Right atrium auricular region (tissue), 2 donors: ENCODE measurements at regions not wholly inside any gene's neighbourhood (a gene's known extent, or its start where the extent isn't known, plus 50 kb on each side); places are given as distances from the start of the nearest gene placed in this dataset.

ENCODE experiments used
- DNase-seq: peaks from one replicate; pipeline ENCODE4 v3.0.0-alpha.2; 2019; ENCODE audit warnings: low spot score
- H3K27ac ChIP-seq, 2 donors: fragments of 200-600 bp; sonication (generic); 1 replicate in 1 of 2; 2 replicates in 1 of 2; pipeline ENCODE4 v1.5.1; 2016 to 2019
- H3K27me3 ChIP-seq, 2 donors: fragments of 200-600 bp; sonication (generic); one replicate each; pipeline versions ENCODE4 v1.5.1 to v1.6.0; 2017 to 2019
- H3K36me3 ChIP-seq: fragments of 200-600 bp; sonication (generic); one replicate; pipeline ENCODE4 v1.5.1; 2016
- H3K4me1 ChIP-seq, 2 donors: fragments of 200-600 bp; sonication (generic); one replicate each; pipeline versions ENCODE4 v1.5.1 to v1.6.0; 2017 to 2019
- H3K4me3 ChIP-seq, 2 donors: fragments of 200-600 bp; sonication (generic); 1 replicate in 1 of 2; 2 replicates in 1 of 2; pipeline ENCODE4 v1.5.1; 2017 to 2019; ENCODE audit warnings: mild to moderate bottlenecking in 1 of 2, moderate library complexity in 1 of 2
- H3K9me3 ChIP-seq, 2 donors: fragments of 200-600 bp; sonication (generic); one replicate each; pipeline ENCODE4 v1.5.1; 2019
- CTCF ChIP-seq, 2 donors: fragments of 200-600 bp; sonication (generic); IDR thresholded peaks; one replicate each; pipeline ENCODE4 v1.5.1; 2019; ENCODE audit warnings: antibody characterized with exemption in 2 of 2

- H3K27ac ChIP-seq, result no peak overlapping the region
- no peaks in the 10 kb centered on the region for H3K27me3 ChIP-seq
- no peaks in the 10 kb centered on the region for H3K4me1 ChIP-seq
- DNase-seq, result no peak
- H3K36me3 ChIP-seq, result no peaks in the 10 kb centered on the region
- TF ChIP-seq CTCF (IDR thresholded peaks at IDR 0.05), result no peak
- H3K4me3 ChIP-seq, result no peak overlapping the region
- H3K9me3 ChIP-seq, result no peaks in the 10 kb centered on the region
Observed at GRCh38 chr4:33369446-33369845, 2649.3 kb downstream of the PCDH7 start.

- Histone ChIP-seq H3K36me3 (no peaks in the 10 kb centered on the region), H3K27me3 (no peaks in the 10 kb centered on the region), H3K9me3 (peaks cover 0 to 17% of the 10 kb centered on the region in 2 donors), H3K27ac (no peak overlapping the region), H3K4me3 (no peak overlapping the region), H3K4me1 (no peaks in the 10 kb centered on the region)
- no peak for DNase-seq
- no peak for TF ChIP-seq CTCF (IDR thresholded peaks at IDR 0.05)
Observed at GRCh38 chr4:33381816-33382215, 2661.6 kb downstream of the PCDH7 start.

GRCh38 chr4:33386764-33387163 lies 2666.6 kb downstream of the PCDH7 start:
- TF ChIP-seq CTCF (IDR thresholded peaks at IDR 0.05), result no peak
- no peak overlapping the region for H3K4me3 ChIP-seq
- peaks cover 0 to 17% of the 10 kb centered on the region in 2 donors for H3K9me3 ChIP-seq
- no peak overlapping the region for H3K27ac ChIP-seq
- no peaks in the 10 kb centered on the region for H3K36me3 ChIP-seq
- DNase-seq, result no peak
- no peaks in the 10 kb centered on the region for H3K4me1 ChIP-seq
- H3K27me3 ChIP-seq, result no peaks in the 10 kb centered on the region

GRCh38 chr4:33390976-33391375 lies 2670.8 kb downstream of the PCDH7 start:
- H3K9me3 ChIP-seq, result no peaks in the 10 kb centered on the region
- TF ChIP-seq CTCF (IDR thresholded peaks at IDR 0.05), result no peak
- no peaks in the 10 kb centered on the region for H3K4me1 ChIP-seq
- no peak overlapping the region for H3K27ac ChIP-seq
- H3K4me3 ChIP-seq, result no peak overlapping the region
- H3K27me3 ChIP-seq, result no peaks in the 10 kb centered on the region
- no peaks in the 10 kb centered on the region for H3K36me3 ChIP-seq
- no peak for DNase-seq

GRCh38 chr4:33395731-33396485 lies 2675.7 kb downstream of the PCDH7 start:
- H3K27me3 ChIP-seq, result no peaks in the 10 kb centered on the region
- no peak for TF ChIP-seq CTCF (IDR thresholded peaks at IDR 0.05)
- H3K4me1 ChIP-seq, result no peaks in the 10 kb centered on the region
- no peak for DNase-seq
- no peaks in the 10 kb centered on the region for H3K36me3 ChIP-seq
- H3K4me3 ChIP-seq, result no peak overlapping the region
- H3K9me3 ChIP-seq, result no peaks in the 10 kb centered on the region
- no peak overlapping the region for H3K27ac ChIP-seq

- no peak for DNase-seq
- no peaks in the 10 kb centered on the region for H3K4me1 ChIP-seq
- no peak overlapping the region for H3K27ac ChIP-seq
- no peak overlapping the region for H3K4me3 ChIP-seq
- no peak for TF ChIP-seq CTCF (IDR thresholded peaks at IDR 0.05)
- no peaks in the 10 kb centered on the region for H3K9me3 ChIP-seq
- no peaks in the 10 kb centered on the region for H3K36me3 ChIP-seq
- no peaks in the 10 kb centered on the region for H3K27me3 ChIP-seq
Observed at GRCh38 chr4:33400504-33400903, 2680.3 kb downstream of the PCDH7 start.
